Activated CD4-positive, alpha-beta T cell treated with anti-CD3 and anti-CD28 coated beads for 48 hours (primary cell): ENCODE measurements at regions not wholly inside any gene's neighbourhood (a gene's known extent, or its start where the extent isn't known, plus 50 kb on each side); places are given as distances from the start of the nearest gene placed in this dataset.
"Not testable (repeated sequence)": the region's sequence is repeated elsewhere in the genome, so short reads cannot be mapped to it uniquely, and the experiment has no call there.

Experiments
- DNase-seq: peaks from one replicate; pipeline ENCODE4 v3.0.0-alpha.2; 2020

- no peak for DNase-seq
Measured at GRCh38 chr5:99104538-99105132, 175.8 kb upstream of the CHD1 start.

- DNase-seq: no peak
Measured at GRCh38 chr5:99102073-99102697, 173.4 kb upstream of the CHD1 start.

- DNase-seq: no peak
Measured at GRCh38 chr5:99099691-99100090, 170.9 kb upstream of the CHD1 start.

GRCh38 chr5:99089822-99090549 lies 161.2 kb upstream of the CHD1 start:
- DNase-seq: no peak

- no peak for DNase-seq
Measured at GRCh38 chr5:99088309-99088708, 159.5 kb upstream of the CHD1 start.

GRCh38 chr5:99083197-99083596 lies 154.4 kb upstream of the CHD1 start:
- no peak for DNase-seq

GRCh38 chr5:99081711-99082110 lies 152.9 kb upstream of the CHD1 start:
- DNase-seq: no peak

GRCh38 chr5:99076723-99077640 lies 148.2 kb upstream of the CHD1 start:
- no peak for DNase-seq

GRCh38 chr5:99072846-99073245 lies 144.0 kb upstream of the CHD1 start:
- DNase-seq: no peak

- DNase-seq: no peak
Measured at GRCh38 chr5:99070822-99071221, 142.0 kb upstream of the CHD1 start.

GRCh38 chr5:99070362-99070761 lies 141.6 kb upstream of the CHD1 start:
- no peak for DNase-seq

- no peak for DNase-seq
Measured at GRCh38 chr5:99068944-99069650, 140.3 kb upstream of the CHD1 start.

GRCh38 chr5:99063737-99064136 lies 134.9 kb upstream of the CHD1 start:
- no peak for DNase-seq

GRCh38 chr5:99061711-99062110 lies 132.9 kb upstream of the CHD1 start:
- no peak for DNase-seq

GRCh38 chr5:99061299-99061698 lies 132.5 kb upstream of the CHD1 start:
- DNase-seq: no peak

GRCh38 chr5:99060306-99061261 lies 131.8 kb upstream of the CHD1 start:
- DNase-seq: peak; percentile 89

GRCh38 chr5:99059685-99060084 lies 130.9 kb upstream of the CHD1 start:
- no peak for DNase-seq

- no peak for DNase-seq
Measured at GRCh38 chr5:99058466-99058865, 129.7 kb upstream of the CHD1 start.

GRCh38 chr5:99054972-99055371 lies 126.2 kb upstream of the CHD1 start:
- DNase-seq: no peak

- DNase-seq: no peak
Measured at GRCh38 chr5:99045871-99046270, 117.1 kb upstream of the CHD1 start.

- DNase-seq: not testable (repeated sequence)
Measured at GRCh38 chr5:99043257-99043656, 114.5 kb upstream of the CHD1 start.
